Ecto neural progenitor cell (in vitro differentiated cells): ENCODE measurements at regions not wholly inside any gene's neighbourhood (a gene's known extent, or its start where the extent isn't known, plus 50 kb on each side); places are given as distances from the start of the nearest gene placed in this dataset.
"Not testable (repeated sequence)": the region's sequence is repeated elsewhere in the genome, so short reads cannot be mapped to it uniquely, and the experiment has no call there.

Experiments
- DNase-seq: peaks from one replicate; pipeline ENCODE4 v3.0.0-alpha.2; 2018; ENCODE audit warnings: low spot score

- no peak for DNase-seq
Measured at GRCh38 chr1:30123896-30124295, 599.5 kb downstream of the MATN1 start.

DNA sequence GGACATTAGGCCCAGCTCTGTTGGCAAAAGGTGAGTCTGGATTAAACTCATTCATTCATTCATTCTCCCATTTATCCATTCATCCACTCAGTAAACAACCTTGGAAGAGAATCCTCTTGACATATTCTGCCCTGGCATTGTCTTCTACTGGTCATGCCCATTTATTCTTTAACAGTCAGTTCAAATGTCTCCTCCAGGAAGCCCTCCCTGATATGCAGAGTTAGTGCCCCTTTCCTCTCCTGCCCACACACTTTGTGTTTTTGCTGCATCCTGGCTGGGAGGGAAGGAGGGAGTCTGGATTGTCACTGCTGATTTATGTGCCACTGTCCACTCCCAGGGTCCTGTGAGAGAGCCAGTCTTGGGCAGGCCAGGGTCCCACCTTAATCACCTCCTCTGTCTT, 600.3 kb downstream of the MATN1 start:
- DNase-seq = no peak

DNA sequence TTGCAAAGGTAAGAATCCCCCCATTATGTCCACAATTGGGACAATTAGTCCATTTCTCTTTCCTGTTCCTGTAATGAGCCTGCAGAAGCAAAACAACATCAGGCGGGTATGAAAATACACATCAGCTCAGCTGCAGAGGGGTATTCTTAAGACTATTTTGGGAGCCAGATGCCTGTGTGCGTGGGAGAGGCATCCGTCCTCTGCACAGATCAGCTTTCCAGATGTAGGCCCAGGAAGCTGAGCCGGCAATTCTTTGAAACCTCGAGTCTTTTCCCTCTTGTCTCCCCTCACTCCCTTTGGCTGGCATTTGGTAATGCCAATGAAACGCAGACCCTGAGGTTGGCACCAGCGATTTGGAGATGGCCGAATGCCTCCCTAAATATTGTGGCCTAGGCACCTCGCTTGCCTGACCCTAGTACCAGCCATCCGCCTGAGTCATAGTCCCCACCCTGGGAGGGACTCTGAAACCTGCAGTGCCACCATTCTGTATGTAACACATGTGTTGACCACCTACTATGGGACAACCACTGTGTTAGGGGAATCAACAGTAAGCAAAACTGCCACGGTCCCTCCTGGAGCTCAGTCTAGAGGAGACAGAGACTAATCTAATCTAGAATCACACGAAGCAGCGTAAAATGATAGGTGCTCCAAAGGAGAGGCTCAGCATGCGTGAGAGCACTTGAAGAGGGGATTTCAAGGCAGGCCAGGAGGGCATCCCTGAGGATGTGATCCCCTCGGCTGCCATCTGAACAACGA, 603.0 kb downstream of the MATN1 start:
- no peak for DNase-seq

DNA sequence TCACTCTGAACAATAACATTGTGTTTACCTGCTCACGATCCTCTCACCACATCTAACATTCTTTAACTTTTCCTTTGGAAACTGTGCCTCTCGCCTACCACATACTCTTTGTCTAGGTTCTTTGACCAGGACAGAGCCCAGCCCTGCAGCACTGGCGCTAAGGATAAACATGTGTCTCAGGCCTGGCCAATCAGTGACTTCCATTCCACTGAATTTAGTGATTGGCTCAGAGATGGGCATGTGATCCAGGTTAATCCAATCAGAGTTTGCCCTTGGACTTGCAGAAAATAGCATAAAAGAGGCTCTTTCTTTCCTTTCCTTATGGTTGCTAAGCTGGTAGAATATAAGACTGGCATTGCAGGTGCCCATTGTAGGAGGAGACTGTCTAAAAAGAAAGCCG, 605.7 kb downstream of the MATN1 start:
- no peak for DNase-seq

GRCh38 chr1:30111431-30111830, 612.0 kb downstream of the MATN1 start:
- DNase-seq = peak; percentile 71

DNA sequence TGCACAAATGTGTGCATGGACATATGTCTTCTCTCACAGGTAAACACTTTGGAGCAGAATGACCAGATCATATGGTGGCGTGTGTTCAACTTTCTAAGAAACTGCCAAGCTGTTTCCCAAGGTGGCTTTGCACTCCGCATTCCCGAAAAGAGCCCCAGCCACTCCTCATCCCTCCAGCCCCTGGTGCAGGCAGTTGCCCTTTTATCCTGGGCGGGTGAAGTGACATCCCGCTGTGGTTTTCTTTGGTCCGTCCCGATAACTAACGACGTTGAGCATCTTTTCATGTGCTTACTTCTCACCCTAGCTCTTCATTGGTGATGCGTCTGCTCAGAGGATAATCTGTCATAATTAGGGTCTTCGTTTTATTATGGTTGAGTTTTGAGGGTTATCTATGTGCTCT, 612.5 kb downstream of the MATN1 start:
- DNase-seq = no peak

- DNase-seq = no peak
Measured at GRCh38 chr1:30109853-30110252, 613.5 kb downstream of the MATN1 start.

GRCh38 chr1:30108186-30108585, 615.2 kb downstream of the MATN1 start:
- no peak for DNase-seq

- peak; percentile 82 for DNase-seq
Measured at GRCh38 chr1:30106125-30106524, 617.3 kb downstream of the MATN1 start.

DNA sequence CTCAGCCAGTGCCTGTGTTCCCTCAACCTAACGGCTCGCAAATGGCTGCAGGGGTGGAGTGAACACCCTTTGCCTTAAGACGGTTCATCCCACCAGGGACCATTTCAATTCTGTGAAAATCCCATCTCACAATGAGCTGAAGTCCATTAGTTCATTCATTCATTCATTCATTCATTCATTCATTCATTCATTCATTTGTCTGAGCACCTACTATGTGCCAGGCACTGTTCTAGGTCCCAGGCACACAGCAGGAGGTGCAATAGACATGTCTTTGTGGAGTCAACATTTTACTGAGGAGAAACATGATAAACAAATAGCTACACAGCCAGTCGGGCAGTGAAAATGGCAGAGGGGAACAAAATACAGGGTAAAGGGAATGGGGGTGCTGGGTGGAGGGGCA, 618.8 kb downstream of the MATN1 start:
- DNase-seq = no peak

- no peak for DNase-seq
Measured at GRCh38 chr1:30103708-30104411, 619.5 kb downstream of the MATN1 start.

DNA sequence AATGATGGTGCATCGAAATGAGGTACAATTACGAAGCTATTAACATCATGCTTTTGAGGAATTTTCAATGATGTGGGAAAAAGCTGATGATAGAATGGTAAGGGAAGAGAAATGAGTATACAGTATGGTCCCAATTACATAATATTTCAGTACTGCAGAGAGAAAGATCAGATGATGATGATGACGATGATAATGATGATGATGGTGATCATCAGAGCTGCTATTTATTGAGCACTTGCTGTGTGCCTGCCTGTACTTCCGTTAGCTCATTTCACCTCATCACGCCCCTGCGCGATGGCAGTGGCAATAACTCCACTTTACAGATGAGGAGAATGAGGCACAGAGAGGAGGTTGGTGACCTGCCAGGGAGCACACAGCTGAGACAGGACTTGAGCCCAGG, 620.8 kb downstream of the MATN1 start:
- no peak for DNase-seq

DNA sequence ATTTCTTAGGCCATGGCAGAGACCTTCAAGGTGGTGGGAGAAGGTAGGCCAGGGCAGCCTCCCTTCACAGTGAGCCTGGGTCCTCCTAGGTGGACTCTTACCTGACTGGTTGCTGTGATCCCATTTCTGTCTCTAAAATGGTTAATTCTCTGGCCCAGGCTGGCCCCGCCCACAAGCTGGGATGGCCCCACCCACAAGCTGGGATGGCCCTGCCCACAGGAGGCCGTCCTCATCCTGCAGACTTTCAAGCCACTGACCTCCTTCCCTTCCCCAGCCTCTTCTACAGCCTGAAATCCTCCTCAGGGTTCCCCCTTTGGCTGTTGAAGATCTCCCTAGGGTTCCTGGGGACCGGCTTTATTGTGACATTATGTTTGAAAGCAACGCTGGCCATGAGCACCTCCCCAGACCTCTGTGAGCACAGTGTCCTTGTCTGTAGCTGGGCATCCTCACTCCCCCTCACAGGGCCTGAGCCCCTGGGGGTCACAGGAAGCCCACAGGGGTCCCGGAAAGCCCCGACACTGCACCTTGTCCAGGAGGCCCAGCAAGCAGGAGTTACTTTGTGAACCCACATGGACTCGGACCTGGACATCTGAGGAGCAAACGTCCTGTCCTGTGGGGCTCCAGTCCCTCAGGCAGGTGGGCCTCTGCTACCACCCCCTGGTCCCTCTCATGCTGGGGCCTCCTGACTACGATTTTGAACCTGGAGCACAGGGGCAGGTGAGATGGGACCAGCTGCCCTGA, 621.7 kb downstream of the MATN1 start:
- no peak for DNase-seq

GRCh38 chr1:30101016-30101415, 622.4 kb downstream of the MATN1 start:
- no peak for DNase-seq

- DNase-seq = no peak
Measured at GRCh38 chr1:30100524-30100862, 622.9 kb downstream of the MATN1 start.

GRCh38 chr1:30099587-30100523, 623.5 kb downstream of the MATN1 start:
- no peak for DNase-seq

- DNase-seq = not testable (repeated sequence)
Measured at GRCh38 chr1:30097851-30098250, 625.5 kb downstream of the MATN1 start.

DNA sequence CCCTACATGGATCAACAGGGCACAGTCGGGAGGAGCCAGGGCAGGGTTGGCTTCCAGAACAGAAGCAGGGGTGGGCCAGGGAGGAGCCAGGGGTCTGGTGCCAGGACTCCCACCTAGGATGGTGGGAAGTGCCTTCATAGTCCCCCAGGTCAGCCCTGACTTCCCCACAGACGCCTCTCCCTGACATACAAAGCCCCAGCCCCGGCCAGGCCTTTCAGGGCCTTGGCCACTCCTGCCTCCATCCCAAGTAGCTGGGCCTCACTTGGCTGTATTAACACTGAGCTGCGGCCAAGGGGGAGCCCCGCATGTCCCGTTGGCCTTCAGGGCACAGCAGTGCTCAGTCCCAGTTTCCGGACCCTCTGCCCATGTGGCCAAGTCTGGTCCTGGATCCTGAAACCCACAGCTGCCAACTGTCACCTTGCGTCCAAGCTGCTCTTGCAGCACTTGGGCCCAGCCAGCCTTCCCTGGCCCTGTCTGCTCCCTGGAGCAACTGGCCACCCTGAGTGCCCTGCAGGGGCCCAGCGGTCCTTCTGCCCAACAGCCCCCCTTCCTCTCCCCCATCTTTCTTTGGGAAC, 627.8 kb downstream of the MATN1 start:
- no peak for DNase-seq

- no peak for DNase-seq
Measured at GRCh38 chr1:30095051-30095450, 628.3 kb downstream of the MATN1 start.

GRCh38 chr1:30092051-30092858, 631.1 kb downstream of the MATN1 start:
- DNase-seq = no peak
